SU-DHL-6 (cell line): ENCODE measurements at regions not wholly inside any gene's neighbourhood (a gene's known extent, or its start where the extent isn't known, plus 50 kb on each side); places are given as distances from the start of the nearest gene placed in this dataset.

ENCODE experiments used
- EZH2phosphoT487 ChIP-seq: fragments of 200-600 bp; sonication (generic), shearing (Covaris generic); conservative IDR thresholded peaks from 2 replicates; pipeline ENCODE4 v1.6.1; 2018; ENCODE audit warnings: mild to moderate bottlenecking, antibody characterized with exemption, low read length, moderate library complexity, mixed read lengths
- TF ChIP-seq, protein P1 (sequence below): fragments of 200-600 bp; sonication (generic); IDR thresholded peaks from one replicate; pipeline ENCODE4 v1.5.1; 2017; ENCODE audit warnings: antibody characterized with exemption, mild to moderate bottlenecking, low read length, moderate library complexity; ENCODE audit not compliant: insufficient read depth, poor library complexity, severe bottlenecking

DNA sequence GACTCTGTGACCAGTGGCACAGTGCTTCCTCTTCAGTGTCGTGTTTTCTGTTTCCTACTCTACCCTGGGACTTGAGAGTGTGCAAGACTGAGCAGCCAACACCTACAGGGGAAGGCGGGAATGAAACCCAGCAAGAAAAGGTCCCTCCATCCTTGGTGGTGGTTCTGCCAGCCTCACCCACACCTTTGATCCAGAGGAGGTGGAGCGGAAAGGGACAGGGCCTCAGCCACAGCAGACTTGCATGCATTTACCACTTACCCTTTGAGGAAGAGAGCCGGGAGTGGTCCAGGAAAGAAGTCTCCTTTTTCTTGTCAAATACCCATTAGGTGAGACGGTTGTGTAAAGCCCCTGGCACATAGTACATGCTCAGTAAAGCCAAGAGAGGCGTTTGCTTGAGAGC is 164.8 kb upstream of the ZNF536 start:
- TF ChIP-seq, protein P1, sequence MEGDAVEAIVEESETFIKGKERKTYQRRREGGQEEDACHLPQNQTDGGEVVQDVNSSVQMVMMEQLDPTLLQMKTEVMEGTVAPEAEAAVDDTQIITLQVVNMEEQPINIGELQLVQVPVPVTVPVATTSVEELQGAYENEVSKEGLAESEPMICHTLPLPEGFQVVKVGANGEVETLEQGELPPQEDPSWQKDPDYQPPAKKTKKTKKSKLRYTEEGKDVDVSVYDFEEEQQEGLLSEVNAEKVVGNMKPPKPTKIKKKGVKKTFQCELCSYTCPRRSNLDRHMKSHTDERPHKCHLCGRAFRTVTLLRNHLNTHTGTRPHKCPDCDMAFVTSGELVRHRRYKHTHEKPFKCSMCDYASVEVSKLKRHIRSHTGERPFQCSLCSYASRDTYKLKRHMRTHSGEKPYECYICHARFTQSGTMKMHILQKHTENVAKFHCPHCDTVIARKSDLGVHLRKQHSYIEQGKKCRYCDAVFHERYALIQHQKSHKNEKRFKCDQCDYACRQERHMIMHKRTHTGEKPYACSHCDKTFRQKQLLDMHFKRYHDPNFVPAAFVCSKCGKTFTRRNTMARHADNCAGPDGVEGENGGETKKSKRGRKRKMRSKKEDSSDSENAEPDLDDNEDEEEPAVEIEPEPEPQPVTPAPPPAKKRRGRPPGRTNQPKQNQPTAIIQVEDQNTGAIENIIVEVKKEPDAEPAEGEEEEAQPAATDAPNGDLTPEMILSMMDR = no peak
- no peak for TF ChIP-seq EZH2phosphoT487
